WTC11 (cell line): ENCODE measurements at regions not wholly inside any gene's neighbourhood (a gene's known extent, or its start where the extent isn't known, plus 50 kb on each side); places are given as distances from the start of the nearest gene placed in this dataset.

ENCODE experiments used
- CTCF ChIP-seq: fragments of 200-600 bp; IDR thresholded peaks from 2 replicates; pipeline ENCODE4 v1.8.0; 2022; ENCODE audit warnings: antibody characterized with exemption
- SMAD4 ChIP-seq: sonication (generic); formaldehyde crosslinking; IDR thresholded peaks from 2 replicates; pipeline ENCODE4 v1.8.0; 2022; ENCODE audit warnings: mild to moderate bottlenecking, missing genetic modification reagents
- TCF7 ChIP-seq: sonication (generic); formaldehyde crosslinking; IDR thresholded peaks from 2 replicates; pipeline ENCODE4 v1.8.0; 2022; ENCODE audit warnings: mild to moderate bottlenecking, low read depth, missing genetic modification reagents, moderate library complexity

- TF ChIP-seq TCF7 (CRISPR knock-in tag) (no peak), CTCF (no peak), SMAD4 (CRISPR knock-in tag) (no peak)
These were observed 221.5 kb upstream of the FOXF1 start for GRCh38 chr16:86288716-86289294.
